Stimulated activated CD4-positive, alpha-beta T cell treated with anti-CD3 and anti-CD28 coated beads, Interleukin-12 subunit alpha, Interleukin-12 subunit beta, amount 100 ng/mL, for 4 hours (primary cell): ENCODE measurements at regions not wholly inside any gene's neighbourhood (a gene's known extent, or its start where the extent isn't known, plus 50 kb on each side); places are given as distances from the start of the nearest gene placed in this dataset.
"Not testable (repeated sequence)": the region's sequence is repeated elsewhere in the genome, so short reads cannot be mapped to it uniquely, and the experiment has no call there.

ENCODE experiments used
- DNase-seq: peaks from one replicate; pipeline ENCODE4 v3.0.0-alpha.2; 2020

- not testable (repeated sequence) for DNase-seq
Measured at GRCh38 chr14:56990991-56991627, 180.8 kb upstream of the OTX2 start.

GRCh38 chr14:56989359-56989758 lies 179.1 kb upstream of the OTX2 start:
- no peak for DNase-seq

- DNase-seq: no peak
Measured at GRCh38 chr14:56979936-56980335, 169.7 kb upstream of the OTX2 start.

- no peak for DNase-seq
Measured at GRCh38 chr14:56976211-56976610, 165.9 kb upstream of the OTX2 start.

- DNase-seq: no peak
Measured at GRCh38 chr14:56975521-56975920, 165.2 kb upstream of the OTX2 start.

GRCh38 chr14:56972948-56973347 lies 162.7 kb upstream of the OTX2 start:
- DNase-seq: no peak

GRCh38 chr14:56964895-56965294 lies 154.6 kb upstream of the OTX2 start:
- DNase-seq: no peak

GRCh38 chr14:56963381-56963780 lies 153.1 kb upstream of the OTX2 start:
- DNase-seq: no peak

GRCh38 chr14:56962444-56963080 lies 152.3 kb upstream of the OTX2 start:
- no peak for DNase-seq

GRCh38 chr14:56959869-56960268 lies 149.6 kb upstream of the OTX2 start:
- no peak for DNase-seq

- no peak for DNase-seq
Measured at GRCh38 chr14:56959121-56959520, 148.8 kb upstream of the OTX2 start.

- DNase-seq: no peak
Measured at GRCh38 chr14:56956182-56956581, 145.9 kb upstream of the OTX2 start.

GRCh38 chr14:56955745-56956144 lies 145.5 kb upstream of the OTX2 start:
- DNase-seq: no peak

GRCh38 chr14:56953884-56954283 lies 143.6 kb upstream of the OTX2 start:
- no peak for DNase-seq

GRCh38 chr14:56952766-56953473 lies 142.6 kb upstream of the OTX2 start:
- no peak for DNase-seq

GRCh38 chr14:56949828-56950227 lies 139.5 kb upstream of the OTX2 start:
- DNase-seq: no peak

GRCh38 chr14:56945291-56945690 lies 135.0 kb upstream of the OTX2 start:
- DNase-seq: no peak

- DNase-seq: no peak
Measured at GRCh38 chr14:56944397-56944796, 134.1 kb upstream of the OTX2 start.

- DNase-seq: no peak
Measured at GRCh38 chr14:56933446-56933845, 123.2 kb upstream of the OTX2 start.

- no peak for DNase-seq
Measured at GRCh38 chr14:56918849-56919574, 108.7 kb upstream of the OTX2 start.

GRCh38 chr14:56905282-56905681 lies 95.0 kb upstream of the OTX2 start:
- no peak for DNase-seq

- no peak for DNase-seq
Measured at GRCh38 chr14:56903304-56903969, 93.2 kb upstream of the OTX2 start.

- DNase-seq: no peak
Measured at GRCh38 chr14:56902385-56902784, 92.1 kb upstream of the OTX2 start.
